ENCODE measurements at regions not wholly inside any gene's neighbourhood (a gene's known extent, or its start where the extent isn't known, plus 50 kb on each side); places are given as distances from the start of the nearest gene placed in this dataset.

- Histone ChIP-seq H3K9me1 (replicated peaks; ENCODE audit: control insufficient read depth, extremely low read depth, insufficient read depth, low read length) (no peaks in the 10 kb centered on the region), H2AFZ (ENCODE audit: low read depth, low read length) (no peak overlapping the region), H4K20me1 (replicated peaks; ENCODE audit: control insufficient read depth, extremely low read depth, insufficient read depth, low read length) (no peaks in the 10 kb centered on the region), H3K9ac (replicated peaks; ENCODE audit: extremely low read depth, insufficient read depth, low read length) (no peak overlapping the region), H3K79me2 (ENCODE audit: control insufficient read depth, insufficient read depth, low read length) (no peaks in the 10 kb centered on the region), H3K9me3 (replicated peaks; ENCODE audit: control insufficient read depth, insufficient read depth, low read length) (no peaks in the 10 kb centered on the region), H3K4me2 (ENCODE audit: insufficient read depth, low read length) (no peak overlapping the region), H3K4me1 (ENCODE audit: control insufficient read depth, extremely low read depth, insufficient read depth, low read length) (no peaks in the 10 kb centered on the region), H3K4me3 (replicated peaks in 1 of 3; ENCODE audit: insufficient read depth in 1 of 3, low read depth in 1 of 3, low read length in 3 of 3) (no peak overlapping the region), H3K36me3 (ENCODE audit: control insufficient read depth in 2 of 2, extremely low read depth in 1 of 2, insufficient read depth in 2 of 2, low read length in 2 of 2) (no peaks in the 10 kb centered on the region), H3K27me3 (ENCODE audit: control insufficient read depth in 2 of 2, insufficient read depth in 2 of 2, low read length in 2 of 2) (no peaks in the 10 kb centered on the region), H3K27ac (ENCODE audit: insufficient read depth, low read depth, low read length) (no peak overlapping the region)
- DNase-seq (ENCODE audit: low read depth, low spot score) (no peak), FAIRE-seq (no peak)
- dilution Hi-C loops (cut with MboI; ENCODE audit: extremely low pct_ligation_motif_present, low sequenced_read_pairs): no loop called here
- BruUV-seq (replicated peaks): no TSS peak
- POLR2A ChIA-PET: no interaction called here
- TF ChIP-seq FOS (IDR thresholded peaks at IDR 0.05; ENCODE audit: borderline replicate concordance, insufficient read depth, low read length) (no peak), JUN (IDR thresholded peaks at IDR 0.05; ENCODE audit: borderline replicate concordance, insufficient read depth, insufficient read length, low read depth) (no peak), POLR2AphosphoS5 (IDR thresholded peaks at IDR 0.05; ENCODE audit: insufficient read depth, low read depth, low read length) (no peak), CTCF (IDR thresholded peaks at IDR 0.05; ENCODE audit: extremely low read depth in 1 of 2, insufficient read depth in 1 of 2, low read depth in 1 of 2, low read length in 2 of 2) (no peak), POLR2A (IDR thresholded peaks at IDR 0.05; ENCODE audit: low read depth, low read length) (no peak), MYC (IDR thresholded peaks at IDR 0.05; ENCODE audit: low read depth, low read length) (no peak), GATA2 (IDR thresholded peaks at IDR 0.05; ENCODE audit: insufficient read depth, insufficient read length, low read depth, low read length) (no peak), EZH2 (IDR thresholded peaks at IDR 0.05; ENCODE audit: borderline replicate concordance, low read depth, low read length, severe bottlenecking) (no peak), MAX (IDR thresholded peaks at IDR 0.05; ENCODE audit: insufficient read depth, insufficient read length) (no peak)
- intact Hi-C loops (cut with micrococcal nuclease): no loop called here
- CTCF ChIA-PET: interaction anchor here (1.3 kb wide), 1 partner anchor 11 kb away, joined by 3 read pairs; no protein-coding TSS in a partner anchor
These were observed 965.4 kb downstream of the LRFN5 start for GRCh38 chr14:42572032-42572431.

All from endothelial cell of umbilical vein (primary cell).